Smooth muscle cell (in vitro differentiated cells): ENCODE measurements at regions not wholly inside any gene's neighbourhood (a gene's known extent, or its start where the extent isn't known, plus 50 kb on each side); places are given as distances from the start of the nearest gene placed in this dataset.

ENCODE experiments used
- DNase-seq: peaks from one replicate; lab custom pipeline; 2025; ENCODE audit not compliant: unreplicated experiment; lab: John Stamatoyannopoulos, UW
- H2AFZ ChIP-seq: fragments of 200-600 bp; sonication (generic); 2 replicates; pipeline ENCODE4 v1.6.0; 2016; ENCODE audit warnings: antibody characterized with exemption, low read depth, mild to moderate bottlenecking
- H3F3A ChIP-seq: fragments of 200-600 bp; sonication (generic); 2 replicates; pipeline ENCODE4 v1.6.0; 2017; ENCODE audit warnings: antibody characterized with exemption, low read depth
- H3K27ac ChIP-seq: fragments of 200-600 bp; sonication (generic); 2 replicates; pipeline ENCODE4 v1.5.1; 2016; ENCODE audit warnings: low read depth, mild to moderate bottlenecking
- H3K27me3 ChIP-seq: fragments of 200-600 bp; sonication (generic); 2 replicates; pipeline ENCODE4 v1.6.1; 2016; ENCODE audit warnings: low read depth, mild to moderate bottlenecking
- H3K36me3 ChIP-seq: fragments of 200-600 bp; sonication (generic); 2 replicates; pipeline ENCODE4 v1.5.1; 2016; ENCODE audit warnings: low read depth
- H3K4me1 ChIP-seq: fragments of 200-600 bp; sonication (generic); 2 replicates; pipeline ENCODE4 v1.5.1; 2016; ENCODE audit warnings: low read depth
- H3K4me2 ChIP-seq: fragments of 200-600 bp; sonication (generic); 2 replicates; pipeline ENCODE4 v1.6.0; 2016; ENCODE audit warnings: mild to moderate bottlenecking
- H3K4me3 ChIP-seq: fragments of 200-600 bp; sonication (generic); 2 replicates; pipeline ENCODE4 v1.5.1; 2016; ENCODE audit warnings: mild to moderate bottlenecking
- H3K79me2 ChIP-seq: fragments of 200-600 bp; sonication (generic); 2 replicates; pipeline ENCODE4 v1.6.0; 2016; ENCODE audit warnings: low read depth, mild to moderate bottlenecking
- H3K9ac ChIP-seq: fragments of 200-600 bp; sonication (generic); 2 replicates; pipeline ENCODE4 v1.6.0; 2016; ENCODE audit warnings: low read depth
- H3K9me3 ChIP-seq: fragments of 200-600 bp; sonication (generic); replicated peaks from 2 replicates; pipeline ENCODE4 v1.5.1; 2016; ENCODE audit warnings: low read depth
- H4K20me1 ChIP-seq: fragments of 200-600 bp; sonication (generic); 2 replicates; pipeline ENCODE4 v1.6.0; 2016; ENCODE audit warnings: low read depth
- CTCF ChIP-seq: fragments of 200-600 bp; sonication (generic); IDR thresholded peaks from 2 replicates; pipeline ENCODE4 v1.5.1; 2017; ENCODE audit warnings: borderline replicate concordance, mild to moderate bottlenecking, antibody characterized with exemption; ENCODE audit not compliant: insufficient read depth, poor library complexity, severe bottlenecking
- WGBS: methylation state at CpG from one replicate; pipeline ENCODE4 v1.1.7; 2016; ENCODE audit warnings: low lambda C conversion rate; 5-methylcytosine and 5-hydroxymethylcytosine counted together

- TF ChIP-seq CTCF, result no peak
- H3K27ac ChIP-seq, result no peak overlapping the region
- no peak overlapping the region for H3K4me3 ChIP-seq
- H3K4me1 ChIP-seq, result no peaks in the 10 kb centered on the region
- no peaks in the 10 kb centered on the region for H4K20me1 ChIP-seq
- H3F3A ChIP-seq, result no peaks in the 10 kb centered on the region
- DNase-seq, result no peak
- 93% methylated on average over 2 of the region's 2 CpGs for WGBS
- H3K27me3 ChIP-seq, result no peaks in the 10 kb centered on the region
- H3K4me2 ChIP-seq, result no peak overlapping the region
- no peak overlapping the region for H3K9ac ChIP-seq
- H3K36me3 ChIP-seq, result no peaks in the 10 kb centered on the region
- H3K9me3 ChIP-seq, result peaks cover 8% of the 10 kb centered on the region
- no peaks in the 10 kb centered on the region for H3K79me2 ChIP-seq
- H2AFZ ChIP-seq, result no peak overlapping the region
Measured at GRCh38 chr6:48844696-48845095, 618.4 kb downstream of the MMUT start.

GRCh38 chr6:48840896-48841295 is 622.2 kb downstream of the MMUT start:
- peaks cover 8% of the 10 kb centered on the region for H3K9me3 ChIP-seq
- no peak overlapping the region for H3K9ac ChIP-seq
- DNase-seq, result no peak
- H3F3A ChIP-seq, result no peaks in the 10 kb centered on the region
- no peaks in the 10 kb centered on the region for H3K36me3 ChIP-seq
- no peak overlapping the region for H3K4me2 ChIP-seq
- no peaks in the 10 kb centered on the region for H3K27me3 ChIP-seq
- WGBS, result 92% methylated on average over 1 of the region's 1 CpG
- H4K20me1 ChIP-seq, result no peaks in the 10 kb centered on the region
- no peak for TF ChIP-seq CTCF
- no peak overlapping the region for H2AFZ ChIP-seq
- no peaks in the 10 kb centered on the region for H3K79me2 ChIP-seq
- H3K27ac ChIP-seq, result no peak overlapping the region
- H3K4me3 ChIP-seq, result no peak overlapping the region
- no peaks in the 10 kb centered on the region for H3K4me1 ChIP-seq

GRCh38 chr6:48839206-48839605 is 623.8 kb downstream of the MMUT start:
- Histone ChIP-seq H2AFZ (no peak overlapping the region), H3K9ac (no peak overlapping the region), H3K27me3 (no peaks in the 10 kb centered on the region), H3K4me3 (no peak overlapping the region), H3K4me2 (no peak overlapping the region), H3K27ac (no peak overlapping the region), H3K36me3 (no peaks in the 10 kb centered on the region), H3K79me2 (no peaks in the 10 kb centered on the region), H3F3A (no peaks in the 10 kb centered on the region), H3K9me3 (peaks cover 8% of the 10 kb centered on the region), H4K20me1 (no peaks in the 10 kb centered on the region), H3K4me1 (no peaks in the 10 kb centered on the region)
- DNase-seq, result no peak
- 11% methylated on average over 2 of the region's 2 CpGs for WGBS
- TF ChIP-seq CTCF, result no peak

- TF ChIP-seq CTCF, result no peak
Measured at GRCh38 chr6:48837744-48838143, 625.3 kb downstream of the MMUT start.

More at GRCh38 chr6:48837744-48838143, 625.3 kb downstream of the MMUT start:
- WGBS, result 88% methylated on average over 3 of the region's 3 CpGs
- Histone ChIP-seq H3K9ac (no peak overlapping the region), H3K4me1 (no peaks in the 10 kb centered on the region), H3F3A (no peaks in the 10 kb centered on the region), H3K27me3 (no peaks in the 10 kb centered on the region), H4K20me1 (no peaks in the 10 kb centered on the region), H3K27ac (no peak overlapping the region), H3K4me3 (no peak overlapping the region), H3K79me2 (no peaks in the 10 kb centered on the region), H3K9me3 (peaks cover 8% of the 10 kb centered on the region), H3K36me3 (no peaks in the 10 kb centered on the region), H3K4me2 (no peak overlapping the region), H2AFZ (no peak overlapping the region)
- DNase-seq, result no peak
